Ishikawa (cell line): ENCODE measurements at regions not wholly inside any gene's neighbourhood (a gene's known extent, or its start where the extent isn't known, plus 50 kb on each side); places are given as distances from the start of the nearest gene placed in this dataset.

Source experiments
- CEBPB ChIP-seq: IDR thresholded peaks from 2 replicates; pipeline ENCODE4 v1.6.1; 2012
- CREB1 ChIP-seq: IDR thresholded peaks from 2 replicates; pipeline ENCODE4 v1.6.1; 2012; ENCODE audit warnings: low read depth
- EGR1 ChIP-seq: IDR thresholded peaks from 2 replicates; pipeline ENCODE4 v1.6.1; 2012
- EP300 ChIP-seq: IDR thresholded peaks from 2 replicates; pipeline ENCODE4 v1.6.1; 2012; ENCODE audit warnings: borderline replicate concordance
- FOXM1 ChIP-seq: IDR thresholded peaks from 2 replicates; pipeline ENCODE4 v1.6.1; 2012; ENCODE audit warnings: low read depth, borderline replicate concordance
- NFIC ChIP-seq: IDR thresholded peaks from 2 replicates; pipeline ENCODE4 v1.6.1; 2012
- RAD21 ChIP-seq: IDR thresholded peaks from 2 replicates; pipeline ENCODE4 v1.6.1; 2012; ENCODE audit warnings: low read depth
- REST ChIP-seq: IDR thresholded peaks from 2 replicates; pipeline ENCODE4 v1.6.1; 2012; ENCODE audit warnings: low read depth, mild to moderate bottlenecking
- TAF1 ChIP-seq: IDR thresholded peaks from 2 replicates; pipeline ENCODE4 v1.6.1; 2012; ENCODE audit warnings: low read depth, mild to moderate bottlenecking
- TCF12 ChIP-seq: IDR thresholded peaks from 2 replicates; pipeline ENCODE4 v1.6.1; 2012; ENCODE audit warnings: low read depth
- TEAD4 ChIP-seq: IDR thresholded peaks from 2 replicates; pipeline ENCODE4 v1.6.1; 2012
- YY1 ChIP-seq: IDR thresholded peaks from 2 replicates; pipeline ENCODE4 v1.6.1; 2012; ENCODE audit warnings: low read depth
- ZBTB7A ChIP-seq: IDR thresholded peaks from 2 replicates; pipeline ENCODE4 v1.6.1; 2012; ENCODE audit warnings: low read depth
- TF ChIP-seq, protein P1 (sequence below): IDR thresholded peaks from 2 replicates; pipeline ENCODE4 v1.6.1; 2012
- TF ChIP-seq, protein P2 (sequence below): IDR thresholded peaks from 2 replicates; pipeline ENCODE4 v1.6.1; 2012

DNA sequence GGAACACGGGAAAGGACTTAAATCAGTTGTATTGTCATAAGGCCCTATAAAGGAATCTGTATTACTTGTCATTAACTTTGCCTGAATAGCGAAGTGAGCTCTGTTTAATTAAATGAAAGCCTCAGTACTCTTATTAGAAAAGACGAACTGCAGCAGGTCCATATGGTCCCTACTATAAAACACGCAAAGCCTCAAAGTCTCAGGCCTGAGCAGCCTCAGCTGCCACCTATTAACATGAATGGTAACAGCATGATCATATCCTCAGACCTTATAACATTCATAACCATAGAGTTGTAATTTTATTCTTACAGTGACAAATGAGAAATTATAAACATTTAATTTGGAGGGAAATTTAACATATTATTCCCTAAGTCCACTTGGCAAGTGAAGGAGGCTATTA lies 1113.7 kb upstream of the WWC1 start:
- TF ChIP-seq RAD21: no peak
- no peak for TF ChIP-seq EP300
- TF ChIP-seq FOXM1: no peak
- TF ChIP-seq ZBTB7A: no peak
- TF ChIP-seq, protein P1, sequence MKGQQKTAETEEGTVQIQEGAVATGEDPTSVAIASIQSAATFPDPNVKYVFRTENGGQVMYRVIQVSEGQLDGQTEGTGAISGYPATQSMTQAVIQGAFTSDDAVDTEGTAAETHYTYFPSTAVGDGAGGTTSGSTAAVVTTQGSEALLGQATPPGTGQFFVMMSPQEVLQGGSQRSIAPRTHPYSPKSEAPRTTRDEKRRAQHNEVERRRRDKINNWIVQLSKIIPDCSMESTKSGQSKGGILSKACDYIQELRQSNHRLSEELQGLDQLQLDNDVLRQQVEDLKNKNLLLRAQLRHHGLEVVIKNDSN: no peak
- no peak for TF ChIP-seq TCF12
- TF ChIP-seq EGR1: no peak
- no peak for TF ChIP-seq YY1
- no peak for TF ChIP-seq TAF1
- no peak for TF ChIP-seq REST
- TF ChIP-seq, protein P2, sequence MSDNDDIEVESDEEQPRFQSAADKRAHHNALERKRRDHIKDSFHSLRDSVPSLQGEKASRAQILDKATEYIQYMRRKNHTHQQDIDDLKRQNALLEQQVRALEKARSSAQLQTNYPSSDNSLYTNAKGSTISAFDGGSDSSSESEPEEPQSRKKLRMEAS: no peak
- TF ChIP-seq TEAD4: no peak
- TF ChIP-seq CREB1: no peak

DNA sequence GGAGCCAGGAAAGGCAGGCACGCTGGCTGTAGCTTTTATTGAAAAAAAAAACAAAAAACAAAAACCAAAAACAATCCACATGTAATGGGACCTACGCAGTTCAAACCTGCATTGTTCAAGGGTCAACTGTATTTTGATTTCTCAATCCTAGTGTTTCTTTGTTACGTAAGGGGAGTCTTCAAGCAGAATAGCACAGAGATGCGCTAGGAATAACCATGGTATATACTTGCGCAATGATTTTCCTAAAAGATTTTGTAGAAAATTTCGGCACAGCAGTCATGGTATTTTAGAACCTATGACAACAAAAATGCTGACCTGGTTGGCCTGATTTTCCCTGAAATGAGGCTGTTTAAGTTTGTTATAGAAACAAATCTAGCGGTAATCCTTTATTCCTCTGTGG lies 1110.5 kb upstream of the WWC1 start:
- TF ChIP-seq ZBTB7A: no peak
- TF ChIP-seq RAD21: no peak
- TF ChIP-seq, protein P2: no peak
- TF ChIP-seq TCF12: no peak
- TF ChIP-seq REST: no peak
- TF ChIP-seq NFIC: no peak
- no peak for TF ChIP-seq EGR1
- TF ChIP-seq FOXM1: no peak
- TF ChIP-seq YY1: no peak
- no peak for TF ChIP-seq CREB1
- no peak for TF ChIP-seq TAF1
- no peak for TF ChIP-seq TEAD4
- no peak for TF ChIP-seq EP300

DNA sequence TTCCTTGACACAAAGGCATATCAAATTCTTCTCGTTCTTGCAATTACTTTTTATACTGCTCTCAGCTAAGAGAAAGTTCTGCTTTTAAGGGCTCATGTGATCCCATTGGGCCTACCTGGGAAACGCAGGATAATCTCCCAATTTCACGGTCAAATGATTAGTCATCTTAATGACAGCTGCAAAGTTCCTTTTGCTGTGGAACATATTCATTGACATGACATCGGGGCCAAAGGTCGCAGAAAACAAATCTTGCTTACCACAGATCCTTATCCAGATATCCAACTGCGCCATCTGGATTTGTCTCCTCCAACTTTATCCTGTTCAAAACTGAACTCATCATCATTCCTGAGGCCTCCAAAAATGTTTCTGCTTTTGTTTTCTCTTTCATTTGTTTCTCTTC lies 1085.6 kb upstream of the WWC1 start:
- TF ChIP-seq TAF1: no peak
- no peak for TF ChIP-seq FOXM1
- TF ChIP-seq NFIC: no peak
- no peak for TF ChIP-seq TCF12
- TF ChIP-seq, protein P1: no peak
- no peak for TF ChIP-seq CEBPB
- no peak for TF ChIP-seq YY1
- TF ChIP-seq TEAD4: no peak
- TF ChIP-seq, protein P2: no peak
- no peak for TF ChIP-seq CREB1
- no peak for TF ChIP-seq EGR1
- no peak for TF ChIP-seq RAD21
- TF ChIP-seq EP300: no peak
- TF ChIP-seq REST: no peak
- no peak for TF ChIP-seq ZBTB7A

- TF ChIP-seq YY1 (no peak), TEAD4 (no peak), CREB1 (no peak)
Measured at GRCh38 chr5:167207081-167207480, 1084.4 kb upstream of the WWC1 start.

DNA sequence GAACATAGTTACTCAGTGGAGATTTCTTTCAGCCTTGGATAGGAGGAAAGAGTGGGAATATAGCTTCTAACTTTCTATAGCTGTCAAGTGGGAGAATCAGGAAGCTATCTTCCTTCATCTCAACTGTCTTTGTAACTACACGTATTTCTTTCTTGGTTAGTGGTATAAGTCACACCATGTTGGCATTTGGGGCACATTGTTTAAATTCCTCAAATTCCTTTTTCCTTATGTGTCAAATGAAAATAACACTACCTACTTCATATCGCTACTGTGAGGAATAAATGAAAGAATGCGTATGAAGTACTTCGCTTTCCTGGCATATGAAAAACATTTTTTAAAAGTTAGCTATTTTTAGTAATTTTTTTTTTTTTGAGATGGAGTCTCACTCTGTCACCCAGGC lies 1082.5 kb upstream of the WWC1 start:
- TF ChIP-seq NFIC: no peak
- no peak for TF ChIP-seq EP300
- TF ChIP-seq EGR1: no peak
- TF ChIP-seq, protein P2: no peak
- no peak for TF ChIP-seq ZBTB7A
- no peak for TF ChIP-seq RAD21
- TF ChIP-seq TAF1: no peak
- TF ChIP-seq TEAD4: no peak
- TF ChIP-seq CREB1: no peak
- no peak for TF ChIP-seq FOXM1
